ENCODE measurements at regions not wholly inside any gene's neighbourhood (a gene's known extent, or its start where the extent isn't known, plus 50 kb on each side); places are given as distances from the start of the nearest gene placed in this dataset.

GRCh38 chr18:25469489-25469888 is 117.5 kb upstream of the ZNF521 start:
- no peaks in the 10 kb centered on the region for H3K36me3 ChIP-seq (ENCODE audit: control insufficient read depth, insufficient read depth, low read length)
- no peak for DNase-seq (ENCODE audit: low read depth)
- no peak overlapping the region for H3K4me3 ChIP-seq (ENCODE audit: low read depth, low read length)
- H3K27me3 ChIP-seq (ENCODE audit: control insufficient read depth, insufficient read depth, low read length), result no peaks in the 10 kb centered on the region
- TF ChIP-seq CTCF (IDR thresholded peaks at IDR 0.05; ENCODE audit: insufficient read depth, low read length, poor library complexity, severe bottlenecking), result no peak

- TF ChIP-seq CTCF (IDR thresholded peaks at IDR 0.05; ENCODE audit: insufficient read depth, low read length, poor library complexity, severe bottlenecking), result no peak
- DNase-seq (ENCODE audit: low read depth), result no peak
- Histone ChIP-seq H3K27me3 (ENCODE audit: control insufficient read depth, insufficient read depth, low read length) (no peaks in the 10 kb centered on the region), H3K4me3 (ENCODE audit: low read depth, low read length) (no peak overlapping the region), H3K36me3 (ENCODE audit: control insufficient read depth, insufficient read depth, low read length) (no peaks in the 10 kb centered on the region)
These were observed 115.4 kb upstream of the ZNF521 start for GRCh38 chr18:25467226-25467987.

- Histone ChIP-seq H3K36me3 (ENCODE audit: control insufficient read depth, insufficient read depth, low read length) (no peaks in the 10 kb centered on the region), H3K4me3 (ENCODE audit: low read depth, low read length) (no peak overlapping the region), H3K27me3 (ENCODE audit: control insufficient read depth, insufficient read depth, low read length) (no peaks in the 10 kb centered on the region)
- no peak for TF ChIP-seq CTCF (IDR thresholded peaks at IDR 0.05; ENCODE audit: insufficient read depth, low read length, poor library complexity, severe bottlenecking)
- no peak for DNase-seq (ENCODE audit: low read depth)
These were observed 113.3 kb upstream of the ZNF521 start for GRCh38 chr18:25465152-25465732.

GRCh38 chr18:25464227-25464626 is 112.3 kb upstream of the ZNF521 start:
- H3K36me3 ChIP-seq (ENCODE audit: control insufficient read depth, insufficient read depth, low read length), result no peaks in the 10 kb centered on the region
- no peaks in the 10 kb centered on the region for H3K27me3 ChIP-seq (ENCODE audit: control insufficient read depth, insufficient read depth, low read length)
- H3K4me3 ChIP-seq (ENCODE audit: low read depth, low read length), result no peak overlapping the region
- TF ChIP-seq CTCF (IDR thresholded peaks at IDR 0.05; ENCODE audit: insufficient read depth, low read length, poor library complexity, severe bottlenecking), result no peak
- DNase-seq (ENCODE audit: low read depth), result no peak

GRCh38 chr18:25463726-25464125 is 111.8 kb upstream of the ZNF521 start:
- no peak overlapping the region for H3K4me3 ChIP-seq (ENCODE audit: low read depth, low read length)
- no peaks in the 10 kb centered on the region for H3K27me3 ChIP-seq (ENCODE audit: control insufficient read depth, insufficient read depth, low read length)
- no peak for TF ChIP-seq CTCF (IDR thresholded peaks at IDR 0.05; ENCODE audit: insufficient read depth, low read length, poor library complexity, severe bottlenecking)
- no peaks in the 10 kb centered on the region for H3K36me3 ChIP-seq (ENCODE audit: control insufficient read depth, insufficient read depth, low read length)
- DNase-seq (ENCODE audit: low read depth), result no peak

- Histone ChIP-seq H3K4me3 (ENCODE audit: low read depth, low read length) (no peak overlapping the region), H3K27me3 (ENCODE audit: control insufficient read depth, insufficient read depth, low read length) (no peaks in the 10 kb centered on the region), H3K36me3 (ENCODE audit: control insufficient read depth, insufficient read depth, low read length) (no peaks in the 10 kb centered on the region)
- DNase-seq (ENCODE audit: low read depth), result no peak
- no peak for TF ChIP-seq CTCF (IDR thresholded peaks at IDR 0.05; ENCODE audit: insufficient read depth, low read length, poor library complexity, severe bottlenecking)
These were observed 107.8 kb upstream of the ZNF521 start for GRCh38 chr18:25459814-25460213.
